C4-2B (cell line): ENCODE measurements at regions not wholly inside any gene's neighbourhood (a gene's known extent, or its start where the extent isn't known, plus 50 kb on each side); places are given as distances from the start of the nearest gene placed in this dataset.
"Not testable (repeated sequence)": the region's sequence is repeated elsewhere in the genome, so short reads cannot be mapped to it uniquely, and the experiment has no call there.

Experiments
- ZFX ChIP-seq: fragments of 450-650 bp; IDR thresholded peaks from 2 replicates; pipeline ENCODE4 v1.6.1; 2017
- TF ChIP-seq, protein P1 (sequence below): fragments of 450-650 bp; conservative IDR thresholded peaks from 2 replicates; pipeline ENCODE4 v1.5.1; 2017; ENCODE audit warnings: mild to moderate bottlenecking

DNA sequence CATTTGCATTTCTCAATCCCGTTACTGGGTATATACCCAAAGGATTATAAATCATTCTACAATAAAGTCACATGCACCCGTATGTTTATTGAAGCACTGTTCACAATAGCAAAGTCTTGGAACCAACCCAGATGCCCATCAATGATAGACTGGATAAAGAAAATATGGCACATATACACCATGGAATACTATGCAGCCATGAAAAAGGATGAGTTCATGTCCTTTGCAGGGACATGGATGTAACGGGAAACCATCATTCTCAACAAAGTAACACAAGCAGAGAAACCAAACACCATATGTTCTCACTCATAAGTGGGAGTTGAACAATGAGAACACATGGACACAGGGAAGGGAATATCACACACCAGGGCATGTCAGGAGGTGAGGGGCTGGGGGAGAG, 630.4 kb downstream of the GATA3 start:
- TF ChIP-seq, protein P1, sequence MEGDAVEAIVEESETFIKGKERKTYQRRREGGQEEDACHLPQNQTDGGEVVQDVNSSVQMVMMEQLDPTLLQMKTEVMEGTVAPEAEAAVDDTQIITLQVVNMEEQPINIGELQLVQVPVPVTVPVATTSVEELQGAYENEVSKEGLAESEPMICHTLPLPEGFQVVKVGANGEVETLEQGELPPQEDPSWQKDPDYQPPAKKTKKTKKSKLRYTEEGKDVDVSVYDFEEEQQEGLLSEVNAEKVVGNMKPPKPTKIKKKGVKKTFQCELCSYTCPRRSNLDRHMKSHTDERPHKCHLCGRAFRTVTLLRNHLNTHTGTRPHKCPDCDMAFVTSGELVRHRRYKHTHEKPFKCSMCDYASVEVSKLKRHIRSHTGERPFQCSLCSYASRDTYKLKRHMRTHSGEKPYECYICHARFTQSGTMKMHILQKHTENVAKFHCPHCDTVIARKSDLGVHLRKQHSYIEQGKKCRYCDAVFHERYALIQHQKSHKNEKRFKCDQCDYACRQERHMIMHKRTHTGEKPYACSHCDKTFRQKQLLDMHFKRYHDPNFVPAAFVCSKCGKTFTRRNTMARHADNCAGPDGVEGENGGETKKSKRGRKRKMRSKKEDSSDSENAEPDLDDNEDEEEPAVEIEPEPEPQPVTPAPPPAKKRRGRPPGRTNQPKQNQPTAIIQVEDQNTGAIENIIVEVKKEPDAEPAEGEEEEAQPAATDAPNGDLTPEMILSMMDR = not testable (repeated sequence)
- TF ChIP-seq ZFX = not testable (repeated sequence)
